Adrenal gland (tissue), 9 donors: ENCODE measurements at regions not wholly inside any gene's neighbourhood (a gene's known extent, or its start where the extent isn't known, plus 50 kb on each side); places are given as distances from the start of the nearest gene placed in this dataset.
"Not testable (repeated sequence)": the region's sequence is repeated elsewhere in the genome, so short reads cannot be mapped to it uniquely, and the experiment has no call there.

Experiments
- DNase-seq, 7 donors: peaks; one replicate each; pipeline ENCODE4 v3.0.0-alpha.2; 2019 to 2020
- H3K27ac ChIP-seq, 5 donors: fragments of 200-600 bp; sonication (generic) in 4 of 5; 1 replicate in 3 of 5; 2 replicates in 2 of 5; pipeline versions ENCODE4 v1.5.1 to v1.8.0; 2016 to 2020; ENCODE audit warnings: mild to moderate bottlenecking in 1 of 5
- H3K27me3 ChIP-seq: fragments of 200-600 bp; 2 replicates; pipeline ENCODE4 v1.8.0; 2021
- H3K36me3 ChIP-seq, 2 donors: fragments of 200-600 bp; replicated peaks in 1 of 2; 1 replicate in 1 of 2; 2 replicates in 1 of 2; pipeline versions ENCODE4 v1.5.1 to v1.8.0; 2018 to 2022
- H3K4me1 ChIP-seq, 2 donors: fragments of 200-600 bp; replicated peaks in 1 of 2; 1 replicate in 1 of 2; 2 replicates in 1 of 2; pipeline versions ENCODE4 v1.5.1 to v1.8.0; 2018 to 2021
- H3K4me3 ChIP-seq, 4 donors: fragments of 200-600 bp; sonication (generic) in 3 of 4; one replicate each; pipeline ENCODE4 v1.5.1; 2016 to 2018
- H3K9me3 ChIP-seq, 3 donors: fragments of 200-600 bp; sonication (generic) in 1 of 3; replicated peaks in 1 of 3; 1 replicate in 2 of 3; 2 replicates in 1 of 3; pipeline versions ENCODE4 v1.5.1 to v1.8.0; 2016 to 2021
- POLR2A ChIP-seq, 2 donors: fragments of 450-650 bp; IDR thresholded peaks; one replicate each; pipeline ENCODE4 v1.6.1; 2017; ENCODE audit warnings: antibody characterized with exemption in 2 of 2, mild to moderate bottlenecking in 2 of 2, moderate library complexity in 1 of 2
- WGBS, 4 donors: extraction: QIAGEN DNeasy Blood & Tissue Kit in 2 of 4; methylation state at CpG; one replicate each; pipeline versions ENCODE4 v1.1.5 to v1.1.7; 2013 to 2017; 5-methylcytosine and 5-hydroxymethylcytosine counted together
- intact Hi-C, 2 donors: fragments of 100-400 bp; cut with DNase I; formaldehyde crosslinking; loops; one replicate each; pipeline versions ENCODE4 v1.14.1 to v1.15.0; 2022 to 2023
- TF ChIP-seq, protein P1 (sequence below), 6 experiments: fragments of 450-650 bp in 4 of 6; fragments of 200-600 bp in 2 of 6; sonication (generic) in 1 of 6; IDR thresholded peaks; 1 replicate in 5 of 6; 2 replicates in 1 of 6; pipeline versions ENCODE4 v1.5.1 to v1.8.0; 2016 to 2021; ENCODE audit warnings: antibody characterized with exemption in 6 of 6, mild to moderate bottlenecking in 2 of 6, moderate library complexity in 1 of 6
- donor health status: healthy with polysubstance abuse.
- donor health status: Bipolar disorder and iron deficiency.
- donor health status: DM: yes; HTN: yes; CAD: no.
- donor health status: DM: no; HTN: no; CAD: no.
- donor health status: DM: no; HTN: no; CAD: no.

DNA sequence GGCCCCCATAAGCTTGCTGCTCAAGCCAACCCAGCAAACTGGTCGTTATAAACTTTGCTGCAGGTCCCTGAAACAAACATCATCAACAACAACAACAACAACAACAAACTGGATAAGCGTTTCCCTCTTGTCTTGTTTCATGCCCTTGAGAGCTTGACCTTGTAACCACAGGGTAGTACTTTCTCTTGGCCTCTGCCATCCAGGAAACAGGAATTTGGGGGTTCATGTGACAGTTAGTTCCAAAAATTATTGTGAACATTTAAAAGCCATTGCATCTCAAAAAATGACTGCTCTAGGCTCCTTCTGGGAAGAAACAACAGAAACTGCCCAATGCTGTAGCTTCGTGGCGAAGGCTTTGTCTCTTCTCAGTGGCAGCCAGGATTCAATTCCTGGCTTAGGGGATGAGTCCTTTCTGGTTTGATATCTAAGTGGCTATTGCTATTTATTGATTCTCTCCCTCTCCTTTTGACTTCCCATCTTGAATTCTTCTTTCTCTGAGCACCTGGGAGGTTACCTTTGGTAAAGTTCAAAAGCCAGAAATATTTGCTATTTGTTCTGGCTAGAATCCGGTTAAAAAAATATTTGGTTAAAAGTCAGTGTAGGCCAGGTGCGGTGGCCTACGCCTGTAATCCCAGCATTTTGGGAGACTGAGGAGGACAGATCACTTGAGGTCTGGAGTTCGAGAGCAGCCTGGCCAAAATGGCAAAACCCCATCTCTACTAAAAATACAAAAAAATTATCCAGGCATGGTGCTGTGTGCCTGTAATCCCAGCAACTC is 52.0 kb upstream of the CPM start:
- Histone ChIP-seq H3K4me1 (no peaks in the 10 kb centered on the region), H3K27me3 (no peaks in the 10 kb centered on the region), H3K36me3 (no peaks in the 10 kb centered on the region), H3K9me3 (no peaks in the 10 kb centered on the region), H3K4me3 (no peak overlapping the region), H3K27ac (no peak overlapping the region)
- no peak for DNase-seq
- WGBS, 4 donors = 80 to 83% (median 80%) methylated on average over 8 of the region's 8 CpGs
- intact Hi-C loops = no loop called here
- TF ChIP-seq, protein P1, sequence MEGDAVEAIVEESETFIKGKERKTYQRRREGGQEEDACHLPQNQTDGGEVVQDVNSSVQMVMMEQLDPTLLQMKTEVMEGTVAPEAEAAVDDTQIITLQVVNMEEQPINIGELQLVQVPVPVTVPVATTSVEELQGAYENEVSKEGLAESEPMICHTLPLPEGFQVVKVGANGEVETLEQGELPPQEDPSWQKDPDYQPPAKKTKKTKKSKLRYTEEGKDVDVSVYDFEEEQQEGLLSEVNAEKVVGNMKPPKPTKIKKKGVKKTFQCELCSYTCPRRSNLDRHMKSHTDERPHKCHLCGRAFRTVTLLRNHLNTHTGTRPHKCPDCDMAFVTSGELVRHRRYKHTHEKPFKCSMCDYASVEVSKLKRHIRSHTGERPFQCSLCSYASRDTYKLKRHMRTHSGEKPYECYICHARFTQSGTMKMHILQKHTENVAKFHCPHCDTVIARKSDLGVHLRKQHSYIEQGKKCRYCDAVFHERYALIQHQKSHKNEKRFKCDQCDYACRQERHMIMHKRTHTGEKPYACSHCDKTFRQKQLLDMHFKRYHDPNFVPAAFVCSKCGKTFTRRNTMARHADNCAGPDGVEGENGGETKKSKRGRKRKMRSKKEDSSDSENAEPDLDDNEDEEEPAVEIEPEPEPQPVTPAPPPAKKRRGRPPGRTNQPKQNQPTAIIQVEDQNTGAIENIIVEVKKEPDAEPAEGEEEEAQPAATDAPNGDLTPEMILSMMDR (IDR thresholded peaks at IDR 0.05) = no peak

GRCh38 chr12:68997526-68997925 is 64.6 kb upstream of the CPM start:
- intact Hi-C loops, H3K9me3 ChIP-seq, H3K4me1 ChIP-seq, H3K27me3 ChIP-seq, DNase-seq, H3K36me3 ChIP-seq, H3K4me3 ChIP-seq, H3K27ac ChIP-seq: not testable (repeated sequence)
- WGBS, 4 donors = 85 to 96% (median 92%) methylated on average over 4 of the region's 4 CpGs

DNA sequence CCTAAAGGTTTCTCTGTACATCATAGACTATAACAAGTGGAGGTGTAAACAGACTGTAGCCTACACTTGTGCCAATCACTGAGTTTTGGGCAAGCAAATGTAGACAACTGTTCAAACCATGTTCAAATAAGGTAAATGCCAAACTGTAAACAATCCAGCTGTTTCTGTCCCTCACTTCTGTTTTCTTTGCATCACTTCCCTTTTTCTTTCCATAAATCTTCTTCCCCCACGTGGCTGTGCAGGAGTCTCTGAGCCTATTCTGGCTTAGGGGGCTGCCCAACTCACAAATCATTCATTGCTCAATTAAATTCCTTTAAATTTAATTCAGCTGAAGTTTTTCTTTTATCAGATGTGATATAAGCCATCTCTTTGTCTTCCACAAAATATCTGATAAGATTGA is 65.1 kb upstream of the CPM start:
- WGBS, 4 donors = 53 to 79% (median 67%) methylated on average over 1 of the region's 1 CpG
- no peak for TF ChIP-seq POLR2A (IDR thresholded peaks at IDR 0.05)
- TF ChIP-seq, protein P1 (IDR thresholded peaks at IDR 0.05) = no peak
- Histone ChIP-seq H3K4me1 (no peaks in the 10 kb centered on the region), H3K9me3 (no peaks in the 10 kb centered on the region), H3K4me3 (no peak overlapping the region), H3K27ac (no peak overlapping the region), H3K27me3 (no peaks in the 10 kb centered on the region), H3K36me3 (no peaks in the 10 kb centered on the region)
- DNase-seq = no peak
- intact Hi-C loops = no loop called here

- Histone ChIP-seq H3K27ac (no peak overlapping the region), H3K4me1 (no peaks in the 10 kb centered on the region), H3K27me3 (no peaks in the 10 kb centered on the region), H3K9me3 (no peaks in the 10 kb centered on the region), H3K36me3 (no peaks in the 10 kb centered on the region), H3K4me3 (no peak overlapping the region)
- WGBS, 4 donors = 54 to 60% (median 56%) methylated on average over 3 of the region's 3 CpGs
- no peak for DNase-seq
- TF ChIP-seq POLR2A (IDR thresholded peaks at IDR 0.05) = no peak
- TF ChIP-seq, protein P1 (IDR thresholded peaks at IDR 0.05) = no peak
- intact Hi-C loops = no loop called here
Observed at GRCh38 chr12:69000074-69000473, 67.1 kb upstream of the CPM start.
